ENCODE measurements at regions not wholly inside any gene's neighbourhood (a gene's known extent, or its start where the extent isn't known, plus 50 kb on each side); places are given as distances from the start of the nearest gene placed in this dataset.

DNA sequence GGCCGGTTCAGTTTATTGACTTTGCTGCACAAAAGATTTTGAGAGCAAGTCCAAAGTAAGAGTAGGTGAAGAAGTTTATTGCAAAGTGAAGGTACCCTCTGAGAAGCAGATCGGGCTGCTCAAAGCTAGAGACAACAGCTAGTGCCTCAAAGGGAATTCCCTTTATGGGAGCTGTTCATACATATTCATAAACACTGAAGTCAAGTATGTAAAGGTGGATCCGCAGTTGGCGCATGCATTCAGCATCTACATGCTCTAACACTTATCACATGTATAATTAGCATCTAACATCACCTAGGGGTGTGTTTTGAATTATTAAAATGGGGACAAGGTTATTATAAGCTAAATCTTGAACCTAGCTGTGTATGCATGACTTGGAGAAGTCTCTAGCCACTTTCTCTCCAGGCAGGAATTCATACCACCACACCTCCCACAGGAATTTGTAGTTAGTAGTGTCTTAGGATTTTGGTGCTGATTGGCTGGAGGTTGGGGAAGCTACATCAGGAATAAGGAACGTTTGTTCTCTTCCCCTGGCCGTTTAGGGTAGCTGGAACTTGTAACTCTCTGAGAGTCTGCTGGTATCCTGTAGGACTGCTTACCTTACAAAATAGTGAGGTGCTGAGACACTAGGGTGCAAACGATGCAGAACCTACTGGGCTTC, 1633.9 kb downstream of the GRIK2 start:
- H3K9me3 ChIP-seq (ENCODE audit: low read length), result no peaks in the 10 kb centered on the region
- H3K79me2 ChIP-seq (ENCODE audit: low read length), result no peaks in the 10 kb centered on the region
- H2AFZ ChIP-seq (ENCODE audit: low read length), result no peak overlapping the region
- intact Hi-C loops (cut with micrococcal nuclease), result no loop called here
- H3K4me3 ChIP-seq (ENCODE audit: low read length), result no peak overlapping the region
- no peaks in the 10 kb centered on the region for H4K20me1 ChIP-seq (ENCODE audit: low read length)
- no peaks in the 10 kb centered on the region for H3K27me3 ChIP-seq (ENCODE audit: low read length)
- POLR2A ChIA-PET (ENCODE audit: unreplicated experiment), result no interaction called here
- BruUV-seq (replicated peaks), result no TSS peak
- no peaks in the 10 kb centered on the region for H3K36me3 ChIP-seq (ENCODE audit: low read depth, low read length)
- ATAC-seq, result no peak
- H3F3A ChIP-seq (ENCODE audit: low read length, unreplicated experiment), result no peaks in the 10 kb centered on the region
- CTCF ChIA-PET, result no interaction called here
- H3K9ac ChIP-seq (ENCODE audit: low read length), result no peak overlapping the region
- no peaks in the 10 kb centered on the region for H3K9me2 ChIP-seq (replicated peaks; ENCODE audit: low read length)
- H3K4me1 ChIP-seq (ENCODE audit: insufficient read depth, low read length), result no peaks in the 10 kb centered on the region
- no peak overlapping the region for H3K27ac ChIP-seq (ENCODE audit: low read length)
- TF ChIP-seq, protein P1, sequence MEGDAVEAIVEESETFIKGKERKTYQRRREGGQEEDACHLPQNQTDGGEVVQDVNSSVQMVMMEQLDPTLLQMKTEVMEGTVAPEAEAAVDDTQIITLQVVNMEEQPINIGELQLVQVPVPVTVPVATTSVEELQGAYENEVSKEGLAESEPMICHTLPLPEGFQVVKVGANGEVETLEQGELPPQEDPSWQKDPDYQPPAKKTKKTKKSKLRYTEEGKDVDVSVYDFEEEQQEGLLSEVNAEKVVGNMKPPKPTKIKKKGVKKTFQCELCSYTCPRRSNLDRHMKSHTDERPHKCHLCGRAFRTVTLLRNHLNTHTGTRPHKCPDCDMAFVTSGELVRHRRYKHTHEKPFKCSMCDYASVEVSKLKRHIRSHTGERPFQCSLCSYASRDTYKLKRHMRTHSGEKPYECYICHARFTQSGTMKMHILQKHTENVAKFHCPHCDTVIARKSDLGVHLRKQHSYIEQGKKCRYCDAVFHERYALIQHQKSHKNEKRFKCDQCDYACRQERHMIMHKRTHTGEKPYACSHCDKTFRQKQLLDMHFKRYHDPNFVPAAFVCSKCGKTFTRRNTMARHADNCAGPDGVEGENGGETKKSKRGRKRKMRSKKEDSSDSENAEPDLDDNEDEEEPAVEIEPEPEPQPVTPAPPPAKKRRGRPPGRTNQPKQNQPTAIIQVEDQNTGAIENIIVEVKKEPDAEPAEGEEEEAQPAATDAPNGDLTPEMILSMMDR (conservative IDR thresholded peaks at IDR 0.05; ENCODE audit: low read depth, low read length), result no peak
- no peak for TF ChIP-seq EZH2 (IDR thresholded peaks at IDR 0.05; ENCODE audit: low read length, unreplicated experiment)
- no peak for TF ChIP-seq EZH2phosphoT487 (IDR thresholded peaks at IDR 0.05; ENCODE audit: borderline replicate concordance, low read length)
- DNase-seq, result no peak
- no peak overlapping the region for H3K4me2 ChIP-seq (ENCODE audit: low read length)

DNA sequence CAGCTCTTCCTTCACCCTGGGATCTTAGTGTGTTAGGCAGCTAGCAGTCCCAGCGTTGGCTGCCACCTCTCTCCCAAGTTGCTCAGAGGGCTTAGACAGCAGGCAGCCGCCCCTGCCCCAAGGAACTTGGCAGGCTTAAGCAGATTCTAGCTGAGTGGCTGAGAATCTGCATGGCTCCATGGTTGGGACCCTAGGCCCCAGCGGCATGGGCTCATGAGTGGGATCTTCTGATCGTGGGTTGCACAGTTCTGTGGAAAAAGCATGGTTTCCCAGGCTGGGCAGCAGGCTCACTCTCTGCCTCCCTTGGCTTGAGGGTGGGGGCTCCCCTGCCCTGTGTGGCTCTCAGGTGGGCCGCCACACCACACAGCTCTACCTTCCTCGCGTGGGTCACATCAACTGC, 1624.9 kb downstream of the GRIK2 start:
- intact Hi-C loops (cut with micrococcal nuclease), result no loop called here
- CTCF ChIA-PET, result no interaction called here
- POLR2A ChIA-PET (ENCODE audit: unreplicated experiment), result no interaction called here

DNA sequence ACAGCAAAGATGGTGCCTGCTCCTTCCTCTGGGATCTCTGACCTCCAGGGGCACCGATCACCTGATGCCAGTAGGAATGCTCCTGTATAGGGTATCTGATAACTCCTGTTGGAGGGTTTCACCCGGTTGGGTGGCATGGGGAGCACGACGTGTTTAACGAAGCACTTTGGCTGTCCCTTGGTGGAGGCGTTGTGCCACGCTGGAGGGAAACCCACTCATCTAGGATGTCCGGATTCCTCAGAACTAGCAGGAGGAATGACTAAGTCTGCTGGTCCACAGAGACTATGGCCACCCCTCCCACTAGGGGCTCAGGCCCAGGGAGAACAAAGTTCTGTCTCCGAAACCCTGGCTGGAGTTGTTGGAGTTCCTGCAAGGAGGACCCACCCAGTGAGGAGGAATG, 1624.4 kb downstream of the GRIK2 start:
- Histone ChIP-seq H3K27ac (ENCODE audit: low read length) (no peak overlapping the region), H3K4me1 (ENCODE audit: insufficient read depth, low read length) (no peaks in the 10 kb centered on the region), H2AFZ (ENCODE audit: low read length) (no peak overlapping the region), H3F3A (ENCODE audit: low read length, unreplicated experiment) (no peaks in the 10 kb centered on the region), H3K79me2 (ENCODE audit: low read length) (no peaks in the 10 kb centered on the region), H3K27me3 (ENCODE audit: low read length) (no peaks in the 10 kb centered on the region), H3K9me2 (replicated peaks; ENCODE audit: low read length) (no peaks in the 10 kb centered on the region), H3K9ac (ENCODE audit: low read length) (no peak overlapping the region), H3K36me3 (ENCODE audit: low read depth, low read length) (no peaks in the 10 kb centered on the region), H4K20me1 (ENCODE audit: low read length) (no peaks in the 10 kb centered on the region), H3K4me3 (ENCODE audit: low read length) (no peak overlapping the region), H3K9me3 (ENCODE audit: low read length) (no peaks in the 10 kb centered on the region), H3K4me2 (ENCODE audit: low read length) (no peak overlapping the region)
- ATAC-seq (no peak), DNase-seq (no peak)
- ChIA-PET POLR2A (ENCODE audit: unreplicated experiment) (no interaction called here), CTCF (no interaction called here)
- TF ChIP-seq EZH2 (IDR thresholded peaks at IDR 0.05; ENCODE audit: low read length, unreplicated experiment) (no peak), EZH2phosphoT487 (IDR thresholded peaks at IDR 0.05; ENCODE audit: borderline replicate concordance, low read length) (no peak)
- TF ChIP-seq, protein P1 (conservative IDR thresholded peaks at IDR 0.05; ENCODE audit: low read depth, low read length), result no peak
- intact Hi-C loops (cut with micrococcal nuclease), result no loop called here
- no TSS peak for BruUV-seq (replicated peaks)

More for the DNA sequence above, 1624.9 kb downstream of the GRIK2 start:
- no peak for DNase-seq
- Histone ChIP-seq H3K36me3 (ENCODE audit: low read depth, low read length) (no peaks in the 10 kb centered on the region), H3K27ac (ENCODE audit: low read length) (no peak overlapping the region), H3K79me2 (ENCODE audit: low read length) (no peaks in the 10 kb centered on the region), H2AFZ (ENCODE audit: low read length) (no peak overlapping the region), H3K4me2 (ENCODE audit: low read length) (no peak overlapping the region), H3K9ac (ENCODE audit: low read length) (no peak overlapping the region), H3F3A (ENCODE audit: low read length, unreplicated experiment) (no peaks in the 10 kb centered on the region), H3K27me3 (ENCODE audit: low read length) (no peaks in the 10 kb centered on the region), H3K4me1 (ENCODE audit: insufficient read depth, low read length) (no peaks in the 10 kb centered on the region), H3K9me3 (ENCODE audit: low read length) (no peaks in the 10 kb centered on the region), H3K4me3 (ENCODE audit: low read length) (no peak overlapping the region), H3K9me2 (replicated peaks; ENCODE audit: low read length) (no peaks in the 10 kb centered on the region), H4K20me1 (ENCODE audit: low read length) (no peaks in the 10 kb centered on the region)
- BruUV-seq (replicated peaks), result no TSS peak
- ATAC-seq, result no peak
- no peak for TF ChIP-seq EZH2 (IDR thresholded peaks at IDR 0.05; ENCODE audit: low read length, unreplicated experiment)
- TF ChIP-seq, protein P1 (conservative IDR thresholded peaks at IDR 0.05; ENCODE audit: low read depth, low read length), result no peak
- TF ChIP-seq EZH2phosphoT487 (IDR thresholded peaks at IDR 0.05; ENCODE audit: borderline replicate concordance, low read length), result no peak

All from PC-3 (cell line).